ENCODE measurements at regions not wholly inside any gene's neighbourhood (a gene's known extent, or its start where the extent isn't known, plus 50 kb on each side); places are given as distances from the start of the nearest gene placed in this dataset.

GRCh38 chr13:44271915-44272341, 101.7 kb upstream of the SERP2 start:
- no peaks in the 10 kb centered on the region for H3K9me3 ChIP-seq (ENCODE audit: insufficient read depth in 2 of 2, low read depth in 1 of 2, low read length in 1 of 2)
- H3K18ac ChIP-seq (ENCODE audit: extremely low read depth, low read length), result no peak overlapping the region
- H3K4me1 ChIP-seq (replicated peaks in 1 of 4; ENCODE audit: control insufficient read depth in 3 of 4, insufficient read depth in 4 of 4, low read length in 3 of 4), result no peaks in the 10 kb centered on the region
- WGBS, 2 experiments (ENCODE audit: extremely low coverage in 1 of 2, insufficient coverage in 1 of 2, insufficient read length in 1 of 2, insufficient replicate concordance in 2 of 2, low coverage in 1 of 2, low lambda C conversion rate in 2 of 2, missing lambda C conversion rate in 1 of 2), result 93% methylated on average over 1 of the region's 1 CpG; no CpG with 5 or more reads in 1 of the 2 experiments
- no peak overlapping the region for H2BK20ac ChIP-seq (ENCODE audit: low read length)
- H3K23ac ChIP-seq (ENCODE audit: insufficient read length), result no peak overlapping the region
- H4K91ac ChIP-seq (replicated peaks; ENCODE audit: insufficient read length, low read length), result no peak overlapping the region
- no peaks in the 10 kb centered on the region for H3K79me2 ChIP-seq (ENCODE audit: control insufficient read depth in 1 of 2, insufficient read depth in 2 of 2, low read length in 2 of 2)
- H3K4ac ChIP-seq (replicated peaks; ENCODE audit: insufficient read length, low read depth, low read length), result no peak overlapping the region
- POLR2A ChIA-PET (ENCODE audit: partially characterized antibody), result no interaction called here
- no peak overlapping the region for H3K9ac ChIP-seq (replicated peaks in 1 of 4; ENCODE audit: extremely low read depth in 1 of 4, low read depth in 3 of 4, low read length in 3 of 4)
- no peaks in the 10 kb centered on the region for H4K20me1 ChIP-seq (replicated peaks in 1 of 2; ENCODE audit: control insufficient read depth in 1 of 2, insufficient read depth in 2 of 2, low read length in 2 of 2)
- H2BK5ac ChIP-seq (ENCODE audit: low read depth, low read length), result no peak overlapping the region
- H3K23me2 ChIP-seq (ENCODE audit: low read depth, low read length), result peaks cover 3% of the 10 kb centered on the region; the same call in 1 of the 2 replicates
- DNase-seq (ENCODE audit: low read depth in 1 of 2, low spot score in 2 of 2), result no peak
- no peak overlapping the region for H2BK15ac ChIP-seq (ENCODE audit: low read length)
- no peak for FAIRE-seq
- no peaks in the 10 kb centered on the region for H3K79me1 ChIP-seq (ENCODE audit: low read depth, low read length)
- H3K14ac ChIP-seq (ENCODE audit: insufficient read length), result no peak overlapping the region
- H4K5ac ChIP-seq (ENCODE audit: insufficient read length, low read depth, low read length), result no peak overlapping the region
- H2BK120ac ChIP-seq (replicated peaks; ENCODE audit: low read depth, low read length), result no peak overlapping the region
- H3K27me3 ChIP-seq (replicated peaks in 1 of 4; ENCODE audit: control insufficient read depth in 3 of 4, extremely low read depth in 1 of 4, insufficient read depth in 3 of 4, low read length in 3 of 4), result no peaks in the 10 kb centered on the region
- CTCF ChIA-PET (ENCODE audit: partially characterized antibody), result interaction anchor here (0.9 to 1.3 kb wide), 2 partner anchors 9 to 364 kb away, joined by 3 to 5 read pairs; no protein-coding TSS in a partner anchor
- H2AK5ac ChIP-seq (ENCODE audit: low read depth, low read length), result no peak overlapping the region
- no peak overlapping the region for H2AFZ ChIP-seq (ENCODE audit: low read length)
- no peak overlapping the region for H3K4me2 ChIP-seq (ENCODE audit: insufficient read depth in 1 of 2, low read depth in 2 of 2, low read length in 2 of 2)
- H3K27ac ChIP-seq (ENCODE audit: low read depth, low read length), result no peak overlapping the region
- no peak overlapping the region for H2BK12ac ChIP-seq (ENCODE audit: low read depth, low read length)
- no peak overlapping the region for H3K4me3 ChIP-seq (ENCODE audit: extremely low read depth in 1 of 4, insufficient read depth in 2 of 4, low read depth in 3 of 4, low read length in 4 of 4)
- no peaks in the 10 kb centered on the region for H3K36me3 ChIP-seq (ENCODE audit: control insufficient read depth in 2 of 4, insufficient read depth in 4 of 4, low read length in 3 of 4)
- no peak overlapping the region for H4K8ac ChIP-seq (ENCODE audit: extremely low read depth, insufficient read depth, low read length)
- no peak overlapping the region for H3K56ac ChIP-seq (replicated peaks; ENCODE audit: insufficient read length, low read depth, low read length)
- TF ChIP-seq SIRT6 (IDR thresholded peaks at IDR 0.05; ENCODE audit: low read length), result no peak
- TF ChIP-seq FOSL1 (IDR thresholded peaks at IDR 0.05; ENCODE audit: insufficient read depth, low read depth, low read length), result no peak
- TF ChIP-seq KDM5A (IDR thresholded peaks at IDR 0.05; ENCODE audit: low read length), result no peak
- no peak for TF ChIP-seq SRF (IDR thresholded peaks at IDR 0.05; ENCODE audit: low read depth, low read length)
- TF ChIP-seq TBP (IDR thresholded peaks at IDR 0.05; ENCODE audit: low read depth, low read length), result no peak
- TF ChIP-seq JUND (IDR thresholded peaks at IDR 0.05; ENCODE audit: low read length), result no peak
- TF ChIP-seq CBX8 (IDR thresholded peaks at IDR 0.05; ENCODE audit: borderline replicate concordance, low read depth, low read length), result no peak
- TF ChIP-seq YY1 (IDR thresholded peaks at IDR 0.05; ENCODE audit: low read depth, low read length), result no peak
- no peak for TF ChIP-seq EP300 (IDR thresholded peaks at IDR 0.05; ENCODE audit: borderline replicate concordance in 1 of 2, low read depth in 2 of 2, low read length in 2 of 2)
- no peak for TF ChIP-seq EGR1 (IDR thresholded peaks at IDR 0.05; ENCODE audit: borderline replicate concordance, low read depth, low read length)
- TF ChIP-seq KDM1A (IDR thresholded peaks at IDR 0.05; ENCODE audit: borderline replicate concordance, low read length), result no peak
- TF ChIP-seq SP1 (IDR thresholded peaks at IDR 0.05; ENCODE audit: low read depth, low read length), result no peak
- TF ChIP-seq E2F6 (IDR thresholded peaks at IDR 0.05), result no peak
- no peak for TF ChIP-seq GABPA (IDR thresholded peaks at IDR 0.05; ENCODE audit: borderline replicate concordance, insufficient read depth, low read length)
- no peak for TF ChIP-seq SP4 (IDR thresholded peaks at IDR 0.05; ENCODE audit: low read length)
- TF ChIP-seq MAFK (IDR thresholded peaks at IDR 0.05; ENCODE audit: low read depth, low read length), result no peak
